GM19328 (cell line): ENCODE measurements at regions not wholly inside any gene's neighbourhood (a gene's known extent, or its start where the extent isn't known, plus 50 kb on each side); places are given as distances from the start of the nearest gene placed in this dataset.
A peak's percentile ranks its signal among the peaks of the same experiment; 100 is the strongest.

Source experiments
- ATAC-seq: cut with Tn5 transposase; IDR thresholded peaks from one replicate; pipeline ENCODE4 v1.9.1; 2021; ENCODE audit warnings: mild to moderate bottlenecking, moderate library complexity; ENCODE audit not compliant: unreplicated experiment

- ATAC-seq: no peak
Observed at GRCh38 chr4:156191044-156191781, 237.5 kb upstream of the CTSO start.

- no peak for ATAC-seq
Observed at GRCh38 chr4:156190615-156191014, 236.9 kb upstream of the CTSO start.

GRCh38 chr4:156188596-156188995 lies 234.9 kb upstream of the CTSO start:
- ATAC-seq: no peak

- no peak for ATAC-seq
Observed at GRCh38 chr4:156186111-156186510, 232.4 kb upstream of the CTSO start.

- no peak for ATAC-seq
Observed at GRCh38 chr4:156185514-156186055, 231.9 kb upstream of the CTSO start.

GRCh38 chr4:156182269-156182668 lies 228.6 kb upstream of the CTSO start:
- no peak for ATAC-seq

- no peak for ATAC-seq
Observed at GRCh38 chr4:156177941-156178340, 224.3 kb upstream of the CTSO start.

GRCh38 chr4:156176896-156177295 lies 223.2 kb upstream of the CTSO start:
- ATAC-seq: no peak

- no peak for ATAC-seq
Observed at GRCh38 chr4:156173937-156174336, 220.3 kb upstream of the CTSO start.

- no peak for ATAC-seq
Observed at GRCh38 chr4:156173486-156173885, 219.8 kb upstream of the CTSO start.

- ATAC-seq: no peak
Observed at GRCh38 chr4:156169861-156170260, 216.2 kb upstream of the CTSO start.

- peak; percentile 42 for ATAC-seq
Observed at GRCh38 chr4:156169011-156169410, 215.3 kb upstream of the CTSO start.

- ATAC-seq: no peak
Observed at GRCh38 chr4:156168288-156168687, 214.6 kb upstream of the CTSO start.

GRCh38 chr4:156158747-156159146 lies 205.1 kb upstream of the CTSO start:
- peak; percentile 67 for ATAC-seq

GRCh38 chr4:156154978-156155377 lies 201.3 kb upstream of the CTSO start:
- ATAC-seq: no peak

GRCh38 chr4:156146571-156146970 lies 192.9 kb upstream of the CTSO start:
- no peak for ATAC-seq

- no peak for ATAC-seq
Observed at GRCh38 chr4:156144961-156145360, 191.3 kb upstream of the CTSO start.

- ATAC-seq: no peak
Observed at GRCh38 chr4:156138781-156139280, 185.2 kb upstream of the CTSO start.

- ATAC-seq: no peak
Observed at GRCh38 chr4:156137679-156138473, 184.2 kb upstream of the CTSO start.

GRCh38 chr4:156132196-156132595 lies 178.5 kb upstream of the CTSO start:
- no peak for ATAC-seq

GRCh38 chr4:156128616-156129015 lies 174.9 kb upstream of the CTSO start:
- ATAC-seq: no peak
